H9 (cell line): ENCODE measurements at regions not wholly inside any gene's neighbourhood (a gene's known extent, or its start where the extent isn't known, plus 50 kb on each side); places are given as distances from the start of the nearest gene placed in this dataset.

Experiments used
- DNase-seq: peaks from one replicate; pipeline ENCODE4 v3.0.0-alpha.2; 2017
- H2AFZ ChIP-seq: one replicate; pipeline ENCODE4 v1.6.1; 2013; ENCODE audit warnings: mild to moderate bottlenecking, low read length, control low read depth, moderate library complexity
- H2AK5ac ChIP-seq: 2 replicates; pipeline ENCODE4 v1.6.1; 2013; ENCODE audit warnings: low read length, control low read depth, mixed read lengths; ENCODE audit not compliant: insufficient read length
- H2BK120ac ChIP-seq: one replicate; pipeline ENCODE4 v1.6.1; 2013; ENCODE audit warnings: low read depth, mild to moderate bottlenecking, low read length, control low read depth, inconsistent platforms; ENCODE audit not compliant: poor library complexity, severe bottlenecking
- H2BK12ac ChIP-seq: 2 replicates; pipeline ENCODE4 v1.6.1; 2013; ENCODE audit warnings: low read length, control low read depth, mixed read lengths, low read depth; ENCODE audit not compliant: insufficient read length
- H2BK15ac ChIP-seq: 2 replicates; pipeline ENCODE4 v1.6.1; 2013; ENCODE audit warnings: low read depth, low read length, control low read depth
- H2BK20ac ChIP-seq: one replicate; pipeline ENCODE4 v1.6.1; 2013; ENCODE audit warnings: low read depth, mild to moderate bottlenecking, low read length, control low read depth, inconsistent platforms; ENCODE audit not compliant: poor library complexity, severe bottlenecking
- H2BK5ac ChIP-seq: 2 replicates; pipeline ENCODE4 v1.6.1; 2013; ENCODE audit warnings: low read length, control low read depth, mixed read lengths; ENCODE audit not compliant: insufficient read length
- H3K14ac ChIP-seq: 2 replicates; pipeline ENCODE4 v1.6.1; 2013; ENCODE audit warnings: low read length, control low read depth; ENCODE audit not compliant: insufficient read depth
- H3K18ac ChIP-seq: 2 replicates; pipeline ENCODE4 v1.6.1; 2013; ENCODE audit warnings: low read depth, mild to moderate bottlenecking, mixed read lengths, low read length, control low read depth; ENCODE audit not compliant: insufficient read length
- H3K23ac ChIP-seq: 2 replicates; pipeline ENCODE4 v1.6.1; 2013; ENCODE audit warnings: low read length, control low read depth, mixed read lengths, low read depth; ENCODE audit not compliant: insufficient read length
- H3K23me2 ChIP-seq: 2 replicates; pipeline ENCODE4 v1.6.1; 2013; ENCODE audit warnings: low read depth, mild to moderate bottlenecking, mixed read lengths, low read length, control low read depth; ENCODE audit not compliant: insufficient read length, poor library complexity, severe bottlenecking
- H3K27ac ChIP-seq: 2 replicates; pipeline ENCODE4 v1.5.1; 2013; ENCODE audit warnings: low read length, control low read depth, mixed read lengths, low read depth; ENCODE audit not compliant: insufficient read length
- H3K27me3 ChIP-seq: 2 replicates; pipeline ENCODE4 v1.6.1; 2013; ENCODE audit warnings: low read length, control low read depth, inconsistent platforms; ENCODE audit not compliant: insufficient read depth
- H3K4ac ChIP-seq: 2 replicates; pipeline ENCODE4 v1.6.1; 2013; ENCODE audit warnings: low read depth, mild to moderate bottlenecking, control low read depth, inconsistent platforms, low read length, moderate library complexity
- H3K4me1 ChIP-seq: 2 replicates; pipeline ENCODE4 v1.6.1; 2013; ENCODE audit warnings: low read length, control low read depth, inconsistent platforms; ENCODE audit not compliant: insufficient read depth
- H3K4me2 ChIP-seq: 2 replicates; pipeline ENCODE4 v1.6.1; 2013; ENCODE audit warnings: low read length, control low read depth, mixed read lengths; ENCODE audit not compliant: insufficient read length, insufficient read depth
- H3K56ac ChIP-seq: 2 replicates; pipeline ENCODE4 v1.6.1; 2013; ENCODE audit warnings: low read depth, mild to moderate bottlenecking, mixed read lengths, low read length, control low read depth; ENCODE audit not compliant: insufficient read length
- H3K79me1 ChIP-seq: 2 replicates; pipeline ENCODE4 v1.6.1; 2013; ENCODE audit warnings: low read depth, mild to moderate bottlenecking, moderate library complexity, low read length, control low read depth, inconsistent platforms; ENCODE audit not compliant: insufficient read depth, poor library complexity, severe bottlenecking
- H3K79me2 ChIP-seq: 2 replicates; pipeline ENCODE4 v1.6.1; 2013; ENCODE audit warnings: low read length, control low read depth, inconsistent platforms; ENCODE audit not compliant: insufficient read depth
- H3K9ac ChIP-seq: 2 replicates; pipeline ENCODE4 v1.6.1; 2013; ENCODE audit warnings: low read length, control low read depth, mixed read lengths; ENCODE audit not compliant: insufficient read length; ENCODE audit errors: extremely low read depth
- H3K9me3 ChIP-seq: one replicate; pipeline ENCODE4 v1.6.1; 2013; ENCODE audit warnings: low read depth, low read length, inconsistent platforms; ENCODE audit not compliant: control insufficient read depth
- H3T11ph ChIP-seq: one replicate; pipeline ENCODE4 v1.6.1; 2013; ENCODE audit warnings: mild to moderate bottlenecking, low read length, control low read depth, inconsistent platforms
- H4K20me1 ChIP-seq: one replicate; pipeline ENCODE4 v1.6.1; 2013; ENCODE audit not compliant: control insufficient read depth, insufficient read length, insufficient read depth
- H4K5ac ChIP-seq: 2 replicates; pipeline ENCODE4 v1.6.1; 2013; ENCODE audit warnings: low read depth, mild to moderate bottlenecking, mixed read lengths, low read length, control low read depth; ENCODE audit not compliant: insufficient read length
- H4K8ac ChIP-seq: replicated peaks from 2 replicates; pipeline ENCODE4 v1.6.1; 2013; ENCODE audit warnings: low read length, control low read depth, mixed read lengths, low read depth; ENCODE audit not compliant: insufficient read length
- H4K91ac ChIP-seq: 2 replicates; pipeline ENCODE4 v1.6.1; 2013; ENCODE audit warnings: low read depth, mild to moderate bottlenecking, moderate library complexity, mixed read lengths, low read length, control low read depth; ENCODE audit not compliant: insufficient read length
- H3K27ac Mint-ChIP-seq, 3 experiments: 2 replicates in 2 of 3; 3 replicates in 1 of 3; pipeline ENCODE4 v1.8.0; 2020 to 2021; ENCODE audit warnings: mixed read lengths in 3 of 3, mild to moderate bottlenecking in 1 of 3, moderate library complexity in 1 of 3
- H3K27me3 Mint-ChIP-seq: 2 replicates; pipeline ENCODE4 v1.8.0; 2021; ENCODE audit warnings: low read depth, mild to moderate bottlenecking, moderate library complexity, mixed read lengths
- H3K36me3 Mint-ChIP-seq, 3 experiments: 2 replicates in 2 of 3; 3 replicates in 1 of 3; pipeline ENCODE4 v1.8.0; 2020 to 2021; ENCODE audit warnings: low read depth in 3 of 3, mixed read lengths in 3 of 3; ENCODE audit not compliant: insufficient read depth in 1 of 3
- H3K4me1 Mint-ChIP-seq, 2 experiments: 2 replicates each; pipeline ENCODE4 v1.8.0; 2020; ENCODE audit warnings: mixed read lengths in 2 of 2
- H3K4me3 Mint-ChIP-seq, 2 experiments: 2 replicates in 1 of 2; 3 replicates in 1 of 2; pipeline ENCODE4 v1.8.0; 2020 to 2021; ENCODE audit warnings: mild to moderate bottlenecking in 2 of 2, mixed read lengths in 2 of 2, moderate library complexity in 1 of 2
- H3K9me3 Mint-ChIP-seq, 2 experiments: 2 replicates in 1 of 2; 3 replicates in 1 of 2; pipeline ENCODE4 v1.8.0; 2020; ENCODE audit warnings: mild to moderate bottlenecking in 2 of 2, mixed read lengths in 2 of 2, moderate library complexity in 1 of 2
- CTCF ChIP-seq: fragments of 200-600 bp; sonication (generic); conservative IDR thresholded peaks from 3 replicates; pipeline ENCODE4 v1.8.0; 2021; ENCODE audit warnings: antibody characterized with exemption, mild to moderate bottlenecking
- WGBS: extraction: QIAGEN DNeasy Blood & Tissue Kit; methylation state at CpG from one replicate; pipeline ENCODE4 v1.1.7; 2013; ENCODE audit warnings: missing lambda C conversion rate, low lambda C conversion rate, mixed read lengths; ENCODE audit not compliant: insufficient read length; ENCODE audit errors: extremely low coverage; 5-methylcytosine and 5-hydroxymethylcytosine counted together

- H3K23me2 ChIP-seq = no peaks in the 10 kb centered on the region
- H3K27ac ChIP-seq = no peak overlapping the region
- no peak overlapping the region for H2AFZ ChIP-seq
- H2BK20ac ChIP-seq = no peak overlapping the region
- Mint-ChIP-seq H3K27ac (no peak overlapping the region), H3K9me3 (peaks cover 63 to 72% of the 10 kb centered on the region in 2 experiments), H3K36me3 (peaks cover 1 to 3% (median 3%) of the 10 kb centered on the region in 3 experiments; a peak in 4 of 7 replicates), H3K4me3 (no peak overlapping the region), H3K27me3 (no peaks in the 10 kb centered on the region; the same call in 1 of the 2 replicates), H3K4me1 (no peaks in the 10 kb centered on the region)
- H2BK120ac ChIP-seq = no peak overlapping the region
- no peak overlapping the region for H2BK12ac ChIP-seq
- H4K8ac ChIP-seq = no peak overlapping the region
- no peak overlapping the region for H3K18ac ChIP-seq
- H3K14ac ChIP-seq = no peak overlapping the region
- no peak overlapping the region for H3K23ac ChIP-seq
- H2BK5ac ChIP-seq = no peak overlapping the region
- no peak overlapping the region for H2BK15ac ChIP-seq
- no peaks in the 10 kb centered on the region for H3K79me1 ChIP-seq
- H4K91ac ChIP-seq = no peak overlapping the region
- no peak overlapping the region for H3K9ac ChIP-seq
- H3K27me3 ChIP-seq = no peaks in the 10 kb centered on the region
- H3K4me1 ChIP-seq = no peaks in the 10 kb centered on the region
- H3K9me3 ChIP-seq = peaks cover 46% of the 10 kb centered on the region
- no peak overlapping the region for H2AK5ac ChIP-seq
- H3K56ac ChIP-seq = no peak overlapping the region
- H3K4me2 ChIP-seq = no peak overlapping the region
- H4K5ac ChIP-seq = no peak overlapping the region
- WGBS = no CpG with 5 or more reads among the region's 5 CpGs
- H3K4ac ChIP-seq = no peak overlapping the region
- no peaks in the 10 kb centered on the region for H3K79me2 ChIP-seq
- no peak overlapping the region for H3T11ph ChIP-seq
- TF ChIP-seq CTCF = no peak
- no peak for DNase-seq
- no peaks in the 10 kb centered on the region for H4K20me1 ChIP-seq
Measured at GRCh38 chrX:44643723-44644122, 101.1 kb upstream of the FUNDC1 start.
